Loucy (cell line): ENCODE measurements at regions not wholly inside any gene's neighbourhood (a gene's known extent, or its start where the extent isn't known, plus 50 kb on each side); places are given as distances from the start of the nearest gene placed in this dataset.

Experiments used
- H2AFZ ChIP-seq: fragments of 200-600 bp; sonication (generic); 2 replicates; pipeline ENCODE4 v1.6.0; 2016; ENCODE audit warnings: antibody characterized with exemption, mild to moderate bottlenecking, low read length, moderate library complexity
- H3F3A ChIP-seq: fragments of 200-600 bp; 2 replicates; pipeline ENCODE4 v1.6.0; 2016; ENCODE audit warnings: antibody characterized with exemption, low read depth, mild to moderate bottlenecking
- H3K27me3 ChIP-seq: fragments of 200-600 bp; sonication (generic); 2 replicates; pipeline ENCODE4 v1.6.1; 2014; ENCODE audit warnings: low read length, mild to moderate bottlenecking; ENCODE audit not compliant: insufficient read depth, poor library complexity, severe bottlenecking
- H3K36me3 ChIP-seq: fragments of 200-600 bp; sonication (generic); 2 replicates; pipeline ENCODE4 v1.6.1; 2016; ENCODE audit warnings: low read length; ENCODE audit not compliant: insufficient read depth
- H3K4me1 ChIP-seq: fragments of 200-600 bp; sonication (generic); 2 replicates; pipeline ENCODE4 v1.5.1; 2014; ENCODE audit warnings: low read length, mild to moderate bottlenecking; ENCODE audit not compliant: insufficient read depth, poor library complexity, severe bottlenecking
- H3K4me2 ChIP-seq: fragments of 200-600 bp; sonication (generic); 2 replicates; pipeline ENCODE4 v1.6.0; 2014; ENCODE audit warnings: antibody characterized with exemption, low read length, low read depth, mild to moderate bottlenecking; ENCODE audit not compliant: poor library complexity, severe bottlenecking
- H3K4me3 ChIP-seq: fragments of 200-600 bp; sonication (generic); 2 replicates; pipeline ENCODE4 v1.5.1; 2014; ENCODE audit warnings: low read length, mild to moderate bottlenecking, mixed read lengths; ENCODE audit not compliant: poor library complexity, severe bottlenecking
- H3K79me2 ChIP-seq: fragments of 200-600 bp; sonication (generic); 2 replicates; pipeline ENCODE4 v1.6.1; 2014; ENCODE audit warnings: low read length; ENCODE audit not compliant: insufficient read depth
- H3K9ac ChIP-seq: fragments of 200-600 bp; sonication (generic); 2 replicates; pipeline ENCODE4 v1.6.0; 2014; ENCODE audit warnings: mild to moderate bottlenecking, low read depth, low read length, moderate library complexity; ENCODE audit not compliant: poor library complexity, severe bottlenecking
- H3K9me2 ChIP-seq: fragments of 200-600 bp; sonication (generic); replicated peaks from 2 replicates; pipeline ENCODE4 v1.6.1; 2016; ENCODE audit warnings: low read depth, low read length, mixed read lengths
- H3K9me3 ChIP-seq: fragments of 200-600 bp; sonication (generic); 2 replicates; pipeline ENCODE4 v1.6.1; 2014; ENCODE audit warnings: mild to moderate bottlenecking, antibody characterized with exemption, low read length, low read depth; ENCODE audit not compliant: insufficient read depth
- H4K20me1 ChIP-seq: fragments of 200-600 bp; sonication (generic); 2 replicates; pipeline ENCODE4 v1.6.0; 2014; ENCODE audit warnings: antibody characterized with exemption, low read length, mild to moderate bottlenecking; ENCODE audit not compliant: insufficient read depth, poor library complexity, severe bottlenecking
- CTCF ChIP-seq: fragments of 200-600 bp; sonication (generic); conservative IDR thresholded peaks from 2 replicates; pipeline ENCODE4 v1.5.1; 2014; ENCODE audit warnings: mild to moderate bottlenecking, antibody characterized with exemption, low read length
- EZH2phosphoT487 ChIP-seq: fragments of 200-600 bp; IDR thresholded peaks from 2 replicates; pipeline ENCODE4 v1.6.1; 2018; ENCODE audit warnings: antibody characterized with exemption, mild to moderate bottlenecking, moderate library complexity, borderline replicate concordance

- no peaks in the 10 kb centered on the region for H3K79me2 ChIP-seq
- H3K27me3 ChIP-seq: no peaks in the 10 kb centered on the region
- H3F3A ChIP-seq: no peaks in the 10 kb centered on the region
- H3K9me2 ChIP-seq: no peaks in the 10 kb centered on the region
- peaks cover 18% of the 10 kb centered on the region; the same call in 1 of the 2 replicates for H3K9me3 ChIP-seq
- H2AFZ ChIP-seq: no peak overlapping the region
- H3K4me3 ChIP-seq: no peak overlapping the region
- H4K20me1 ChIP-seq: no peaks in the 10 kb centered on the region
- TF ChIP-seq EZH2phosphoT487 (no peak), CTCF (no peak)
- H3K36me3 ChIP-seq: no peaks in the 10 kb centered on the region
- H3K9ac ChIP-seq: no peak overlapping the region
- no peak overlapping the region for H3K4me2 ChIP-seq
- H3K4me1 ChIP-seq: no peaks in the 10 kb centered on the region
Observed at GRCh38 chr11:70843906-70844305, 408.5 kb downstream of the SHANK2 start.

GRCh38 chr11:70844387-70844786, 408.0 kb downstream of the SHANK2 start:
- no peaks in the 10 kb centered on the region for H3K27me3 ChIP-seq

DNA sequence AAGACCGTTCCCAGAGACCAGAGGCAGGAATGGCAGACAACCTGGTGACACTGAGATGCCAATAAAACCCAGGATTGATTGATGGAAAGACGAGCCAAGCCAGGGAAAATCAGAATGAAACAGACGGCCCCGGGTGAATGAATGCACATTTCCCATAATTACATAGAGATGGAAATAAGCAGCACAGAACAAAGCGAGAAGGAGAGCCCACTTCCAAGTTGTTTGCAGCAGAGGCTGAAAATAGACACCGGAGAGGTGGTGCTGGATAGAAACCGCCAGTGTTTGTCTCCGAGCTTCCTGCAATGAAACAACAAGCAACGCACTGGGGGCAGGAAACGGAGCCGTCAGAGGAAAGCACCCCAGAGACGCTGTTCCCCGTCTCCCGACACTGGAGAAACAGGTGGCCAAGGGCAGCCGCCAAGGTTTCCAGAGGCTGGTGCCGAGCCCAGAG, 406.8 kb downstream of the SHANK2 start:
- Histone ChIP-seq H3K4me3 (no peak overlapping the region), H3K36me3 (no peaks in the 10 kb centered on the region), H3K4me1 (no peaks in the 10 kb centered on the region), H3K4me2 (no peak overlapping the region), H4K20me1 (no peaks in the 10 kb centered on the region), H2AFZ (no peak overlapping the region), H3K27me3 (no peaks in the 10 kb centered on the region), H3F3A (no peaks in the 10 kb centered on the region), H3K9ac (no peak overlapping the region), H3K79me2 (no peaks in the 10 kb centered on the region), H3K9me2 (no peaks in the 10 kb centered on the region), H3K9me3 (peaks cover 9% of the 10 kb centered on the region; the same call in 1 of the 2 replicates)
- TF ChIP-seq EZH2phosphoT487: no peak
- no peak for TF ChIP-seq CTCF

More at GRCh38 chr11:70844387-70844786, 408.0 kb downstream of the SHANK2 start:
- Histone ChIP-seq H3K4me1 (no peaks in the 10 kb centered on the region), H4K20me1 (no peaks in the 10 kb centered on the region), H3K79me2 (no peaks in the 10 kb centered on the region), H3K4me2 (no peak overlapping the region), H3K9me3 (peaks cover 18% of the 10 kb centered on the region; the same call in 1 of the 2 replicates), H3K36me3 (no peaks in the 10 kb centered on the region), H3K9me2 (no peaks in the 10 kb centered on the region), H3K4me3 (no peak overlapping the region), H2AFZ (no peak overlapping the region), H3K9ac (no peak overlapping the region), H3F3A (no peaks in the 10 kb centered on the region)
- no peak for TF ChIP-seq EZH2phosphoT487
- no peak for TF ChIP-seq CTCF
